ENCODE measurements at regions not wholly inside any gene's neighbourhood (a gene's known extent, or its start where the extent isn't known, plus 50 kb on each side); places are given as distances from the start of the nearest gene placed in this dataset.
"Not testable (repeated sequence)": the region's sequence is repeated elsewhere in the genome, so short reads cannot be mapped to it uniquely, and the experiment has no call there.

DNA sequence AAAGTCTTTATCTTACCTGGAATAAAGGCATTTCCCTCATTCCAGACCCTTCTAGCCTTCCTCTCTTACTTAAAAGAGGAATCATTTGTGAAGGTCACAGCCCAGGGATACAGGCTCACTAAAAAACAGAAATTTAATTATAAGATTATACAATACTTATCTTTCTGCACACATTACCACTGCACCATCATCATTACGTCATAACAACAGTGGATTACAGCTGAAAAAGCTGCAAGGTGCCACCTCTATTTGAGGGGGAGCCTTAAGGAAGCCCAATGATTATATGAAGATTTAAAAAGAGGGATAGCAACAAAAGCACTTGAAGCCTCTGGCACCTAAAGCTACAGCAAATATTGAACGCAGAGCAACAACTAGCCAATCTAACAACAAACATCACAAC is 452.9 kb upstream of the EYS start:
- no peak for DNase-seq (ENCODE audit: low read depth)

DNA sequence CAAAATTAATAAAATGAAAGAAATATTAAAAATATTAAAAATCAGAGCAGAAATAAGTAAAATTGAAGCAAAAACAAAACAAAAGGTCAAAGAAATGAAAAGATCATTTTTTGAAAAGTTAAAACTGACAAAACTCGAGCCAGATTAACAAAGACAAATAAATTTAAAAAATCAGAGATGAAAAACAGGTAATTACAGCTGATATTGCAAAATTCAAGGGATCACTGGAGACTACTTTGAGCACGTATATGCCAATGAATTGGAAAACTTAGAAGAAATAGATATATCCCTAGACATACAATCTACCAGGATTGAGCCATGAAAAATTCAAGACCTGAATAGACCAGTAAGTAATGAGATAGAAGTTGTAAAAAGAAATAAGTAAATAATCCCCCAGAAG is 446.2 kb upstream of the EYS start:
- no peak for DNase-seq (ENCODE audit: low read depth)

DNA sequence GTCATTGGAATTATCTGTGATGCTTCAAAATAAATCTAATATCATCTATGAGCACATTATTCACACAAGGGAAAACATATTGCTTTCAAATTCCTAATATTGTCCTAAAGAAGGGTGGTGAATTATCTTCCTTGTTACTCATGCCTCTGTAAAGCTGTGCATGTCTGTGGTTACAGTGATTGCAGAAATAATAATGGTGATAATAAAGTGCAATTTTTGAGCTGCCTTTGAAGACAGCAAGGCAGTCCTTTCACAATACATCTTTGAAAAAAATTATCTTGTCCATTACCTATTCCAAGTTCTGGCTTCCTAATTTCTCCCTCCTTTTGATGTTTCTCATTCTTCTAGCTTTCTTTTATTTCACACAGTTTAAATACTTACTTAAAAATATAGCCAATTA is 442.1 kb upstream of the EYS start:
- DNase-seq (ENCODE audit: low read depth) = no peak

DNA sequence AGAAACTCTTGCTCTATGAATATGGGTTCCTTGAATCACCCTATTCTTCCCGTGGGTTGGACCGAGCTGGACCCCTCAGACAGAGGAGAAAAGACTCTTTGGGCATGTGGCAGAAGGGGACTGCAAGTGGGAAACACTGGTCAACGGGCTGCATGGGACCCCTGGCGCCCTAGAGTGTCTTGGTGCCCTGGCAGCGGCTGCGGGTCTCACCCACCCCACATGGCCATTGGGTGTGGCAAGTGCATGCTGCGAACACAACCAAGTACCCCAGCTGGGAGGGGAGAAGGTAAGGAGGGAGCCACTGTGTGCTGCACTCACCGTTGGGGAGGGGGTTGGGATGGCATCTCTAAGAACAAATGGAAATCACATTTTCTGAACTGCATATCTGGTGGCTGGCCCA is 438.8 kb upstream of the EYS start:
- no peak for DNase-seq (ENCODE audit: low read depth)

DNA sequence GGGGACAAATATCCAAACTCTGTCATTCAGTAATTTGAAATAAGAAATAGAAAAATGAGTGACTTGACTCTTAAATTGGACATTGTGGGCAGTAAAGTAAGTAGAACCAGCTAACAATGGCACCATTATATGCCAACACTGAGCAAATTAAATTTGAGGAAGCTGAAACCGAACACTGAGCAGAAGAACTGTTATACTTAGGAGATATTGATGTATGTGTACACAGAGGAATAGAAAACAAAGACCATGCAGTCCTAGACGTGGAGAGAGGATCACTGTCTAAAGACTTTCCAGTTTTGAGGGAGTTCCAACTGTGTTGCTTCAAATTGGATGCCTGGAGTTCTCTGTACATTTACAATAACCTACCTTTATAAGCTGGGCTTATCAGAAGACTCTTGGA is 427.0 kb upstream of the EYS start:
- no peak for DNase-seq (ENCODE audit: low read depth)

DNA sequence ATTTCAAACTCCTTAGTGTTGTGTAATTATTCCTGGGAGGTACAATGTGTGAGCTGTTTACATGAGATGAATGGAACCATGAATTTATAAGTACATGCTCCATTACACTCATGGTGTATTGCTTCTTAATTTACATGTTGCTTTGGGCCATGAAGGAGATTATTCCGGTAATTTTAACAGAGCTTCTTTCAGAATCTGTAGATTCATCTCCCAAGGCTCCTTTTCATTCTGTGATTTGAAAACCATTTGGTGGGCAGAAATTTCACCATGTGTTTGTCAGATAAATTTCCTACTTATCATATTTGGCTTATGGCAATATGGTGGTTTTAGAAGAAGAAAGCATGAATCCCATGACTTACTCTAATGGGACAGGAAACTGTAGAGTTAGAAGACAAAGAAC is 421.6 kb upstream of the EYS start:
- no peak for DNase-seq (ENCODE audit: low read depth)

DNA sequence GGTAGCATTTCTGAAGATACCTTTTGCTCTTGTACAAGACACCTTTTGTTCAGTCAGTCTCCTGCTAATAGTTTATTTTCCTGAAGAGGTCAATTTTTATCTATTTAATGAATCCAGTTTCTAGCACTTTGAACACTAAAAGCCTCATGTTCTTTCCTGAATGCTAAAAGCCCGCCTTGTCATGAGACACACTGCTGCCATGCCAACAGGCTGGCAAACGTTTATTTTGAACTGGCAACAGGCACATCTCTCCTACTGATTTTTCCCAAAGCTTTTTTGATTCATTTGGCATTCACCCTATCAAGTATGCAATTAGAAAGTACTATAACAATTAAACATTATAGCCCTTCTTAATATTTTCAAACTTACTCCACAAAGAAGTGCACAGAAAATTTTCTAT is 421.2 kb upstream of the EYS start:
- no peak for DNase-seq (ENCODE audit: low read depth)

DNA sequence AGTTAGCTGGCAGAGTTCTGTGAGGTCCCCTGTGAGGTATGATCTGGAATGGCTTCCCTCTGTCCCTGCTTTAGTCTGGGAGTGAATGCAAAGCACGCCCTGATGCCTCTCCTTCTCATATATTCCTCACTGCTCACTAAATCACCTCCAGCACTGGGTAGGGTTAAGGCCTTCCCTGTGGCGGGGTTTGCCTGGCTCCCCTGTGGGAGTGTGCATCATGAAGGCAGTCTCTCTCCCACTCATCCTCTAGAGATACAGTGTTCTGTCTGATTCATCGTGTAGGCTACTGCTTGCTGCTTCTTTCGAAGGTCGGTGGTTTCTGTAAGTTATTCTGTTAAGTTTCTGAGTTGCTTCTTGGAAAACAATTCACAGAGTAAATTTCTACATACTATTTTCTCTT is 420.0 kb upstream of the EYS start:
- DNase-seq (ENCODE audit: low read depth) = no peak

DNA sequence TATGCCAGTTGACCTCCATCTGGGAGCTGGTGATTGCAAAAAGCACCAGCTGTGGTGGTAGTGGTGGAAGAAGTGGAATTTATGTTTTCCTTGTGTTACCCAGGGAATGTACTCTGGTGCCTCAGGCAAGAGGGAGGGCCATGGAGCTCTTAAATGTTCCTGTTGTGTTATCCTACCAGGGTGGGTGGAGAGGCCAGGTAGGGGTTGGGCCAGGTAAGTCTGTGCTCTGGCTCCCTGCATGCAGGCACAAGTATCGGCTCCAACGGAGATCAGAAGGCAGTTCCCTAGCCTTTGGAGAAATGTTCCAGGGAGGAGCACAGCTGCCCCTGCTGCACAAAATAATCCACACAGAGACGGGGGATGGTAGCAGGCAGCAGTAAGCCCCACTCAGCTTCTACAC is 419.3 kb upstream of the EYS start:
- no peak for DNase-seq (ENCODE audit: low read depth)

DNA sequence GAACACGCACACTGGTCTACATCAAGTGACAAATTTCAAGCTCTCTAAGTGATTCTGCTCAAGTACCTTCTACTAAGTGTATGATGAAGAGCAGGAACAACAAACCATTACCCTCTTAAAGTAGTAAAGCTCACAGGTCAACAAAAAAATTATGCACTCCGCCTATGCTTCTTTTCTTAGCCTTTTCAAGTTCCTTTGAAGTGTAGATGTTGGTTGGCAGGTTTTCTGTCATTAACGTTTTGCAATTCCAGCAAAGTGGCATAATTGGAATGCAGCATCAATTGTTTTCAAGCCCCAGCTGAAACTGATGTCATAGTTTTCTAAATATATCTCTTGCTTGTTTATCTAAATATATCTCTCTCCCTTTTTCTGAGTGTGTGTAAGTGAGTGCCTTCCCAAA is 396.9 kb upstream of the EYS start:
- DNase-seq (ENCODE audit: low read depth) = no peak

DNA sequence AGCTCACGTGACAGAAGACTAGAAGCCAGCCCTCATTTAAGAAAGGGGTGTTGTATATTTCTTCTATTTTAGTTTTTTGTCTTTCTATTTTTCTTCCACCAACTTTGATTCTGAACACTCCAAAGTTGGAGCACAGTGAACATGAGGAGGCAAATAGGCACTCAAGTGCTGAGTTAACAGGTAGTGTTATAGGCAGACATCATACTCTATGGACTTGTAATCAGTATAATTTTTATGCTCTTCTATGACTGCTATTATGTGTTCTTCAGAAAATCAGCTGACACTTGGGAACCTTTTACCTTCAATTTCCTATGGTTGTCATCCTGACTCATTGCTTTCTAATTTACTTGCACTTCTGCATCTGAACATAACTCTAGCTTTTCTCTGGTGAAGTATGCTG is 396.3 kb upstream of the EYS start:
- DNase-seq (ENCODE audit: low read depth) = no peak

DNA sequence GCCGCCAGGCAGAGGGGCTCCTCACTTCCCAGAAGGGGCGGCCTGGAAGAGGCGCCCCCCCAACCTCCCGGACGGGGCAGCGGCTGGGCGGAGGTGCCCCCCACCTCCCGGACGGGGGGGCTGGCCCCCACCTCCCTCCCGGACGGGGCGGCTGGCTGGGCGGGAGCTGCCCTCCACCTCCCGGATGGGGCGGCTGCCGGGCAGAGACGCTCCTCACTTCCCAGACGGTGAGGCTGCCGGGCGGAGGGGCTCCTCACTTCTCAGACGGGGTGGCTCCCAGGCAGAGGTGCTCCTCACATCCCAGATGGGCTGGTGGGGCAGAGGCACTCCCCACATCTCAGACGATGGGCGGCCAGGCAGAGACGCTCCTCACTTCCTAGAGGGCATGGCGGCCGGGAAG is 389.7 kb upstream of the EYS start:
- no peak for DNase-seq (ENCODE audit: low read depth)

DNA sequence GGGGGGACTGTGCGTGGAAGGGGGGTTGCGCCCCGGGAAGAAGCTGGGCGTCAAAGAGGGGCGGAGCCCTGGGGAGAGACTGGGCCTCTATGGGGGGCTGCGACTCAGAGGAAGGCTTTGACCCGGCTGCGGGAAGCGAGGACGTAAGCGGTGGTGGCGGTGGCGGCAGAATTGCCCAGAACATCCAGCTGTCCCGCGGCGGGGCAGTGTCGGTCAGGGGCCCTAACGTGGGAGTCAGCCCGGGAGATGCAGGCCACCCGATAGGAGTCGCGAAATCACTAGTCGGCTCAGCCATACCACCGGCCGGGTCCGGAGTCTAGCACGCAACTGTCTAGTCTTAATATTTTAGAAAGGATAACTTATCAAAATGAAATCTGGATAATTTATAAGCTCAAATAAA is 387.6 kb upstream of the EYS start:
- no peak for DNase-seq (ENCODE audit: low read depth)

DNA sequence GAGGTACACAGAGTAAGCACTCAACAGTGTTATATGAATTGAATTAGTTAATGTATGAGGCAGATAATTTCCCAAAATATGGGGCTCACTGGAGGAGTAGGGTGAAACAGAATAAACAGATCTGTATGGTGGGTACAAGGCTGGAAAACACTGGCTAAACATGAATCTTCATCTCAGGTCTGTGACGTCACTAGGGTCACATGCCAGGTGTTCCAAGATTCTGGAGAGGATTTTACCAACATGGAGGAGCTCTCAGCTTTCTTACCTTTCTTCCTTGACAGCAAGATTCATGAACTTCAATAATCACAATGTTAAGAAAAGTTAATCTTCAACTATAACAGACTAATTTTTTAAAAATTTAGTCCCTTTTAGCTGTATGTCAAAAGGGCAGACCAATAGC is 385.3 kb upstream of the EYS start:
- not testable (repeated sequence) for DNase-seq (ENCODE audit: low read depth)

DNA sequence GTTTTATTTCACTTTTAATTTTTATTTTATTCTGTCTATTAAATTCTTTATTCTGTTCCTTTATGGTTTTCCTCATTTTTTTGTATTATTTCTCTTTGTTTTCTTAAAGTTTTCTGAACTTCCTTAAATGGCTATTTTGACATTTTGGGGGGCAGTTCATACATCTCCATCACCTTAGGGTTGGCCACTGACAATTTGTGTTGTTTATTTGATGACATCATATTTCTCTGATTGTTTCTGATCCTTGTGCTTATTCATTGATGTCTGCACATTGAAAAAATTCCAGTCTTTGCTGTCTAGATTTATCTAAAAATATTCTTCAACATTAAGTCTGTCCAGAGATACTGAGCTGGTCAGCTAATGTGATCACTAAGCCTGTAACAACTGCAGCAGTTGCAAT is 379.5 kb upstream of the EYS start:
- DNase-seq (ENCODE audit: low read depth) = no peak

DNA sequence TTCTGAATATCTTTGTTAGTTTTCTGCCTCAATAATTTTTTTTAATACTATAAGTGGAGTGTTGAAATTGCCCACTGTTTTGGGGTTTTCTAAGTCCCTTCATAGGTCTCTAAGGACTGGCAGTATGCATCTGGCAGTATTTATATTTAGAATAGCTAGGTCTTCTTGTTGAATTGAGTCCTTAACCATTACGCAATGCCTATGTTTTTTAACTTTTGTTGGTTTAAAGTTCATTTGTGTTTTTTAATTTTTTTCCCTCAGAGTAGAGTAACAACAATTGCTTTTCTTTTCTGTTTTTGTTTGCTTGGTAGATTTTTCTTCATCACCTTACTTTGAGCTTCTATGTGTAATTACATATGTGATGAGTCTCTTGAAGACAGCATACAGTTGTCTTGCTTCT is 375.9 kb upstream of the EYS start:
- DNase-seq (ENCODE audit: low read depth) = no peak

DNA sequence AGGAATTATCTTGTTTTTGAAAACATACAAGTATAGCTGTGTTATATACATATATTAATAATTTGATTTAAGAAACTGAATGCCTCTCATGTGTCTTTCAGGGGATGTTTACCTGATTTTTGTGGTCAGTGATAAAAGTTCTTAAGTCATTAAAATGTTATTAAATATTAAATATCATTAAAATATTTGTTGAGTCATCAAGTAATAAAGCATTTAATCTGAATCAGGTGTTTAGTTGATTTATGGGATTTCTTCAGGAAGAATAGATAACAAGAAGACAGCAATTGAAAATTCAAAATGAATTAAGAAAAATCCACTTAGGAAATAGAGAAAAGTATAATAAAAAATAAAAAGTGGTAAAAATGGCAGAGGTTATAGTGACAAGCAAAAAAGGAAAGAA is 361.9 kb upstream of the EYS start:
- no peak for DNase-seq (ENCODE audit: low read depth)

DNA sequence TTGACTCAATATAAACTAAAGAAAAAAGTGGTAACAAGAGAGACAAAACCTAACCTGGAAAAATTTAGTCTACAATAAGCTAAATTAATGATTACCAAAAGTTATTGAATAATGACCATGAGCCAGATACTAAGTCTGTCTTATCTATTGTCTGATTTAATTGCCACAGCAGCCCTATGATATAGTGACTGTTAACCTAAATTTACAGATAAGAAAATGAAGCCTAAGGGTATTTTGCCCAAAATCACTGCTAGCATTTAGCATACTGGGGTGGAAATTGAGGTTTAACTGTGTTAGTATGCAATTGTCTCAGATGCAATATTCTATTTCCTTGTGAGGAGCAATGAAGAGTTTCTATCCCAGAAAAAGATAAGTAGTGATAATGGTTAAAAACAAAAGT is 361.0 kb upstream of the EYS start:
- DNase-seq (ENCODE audit: low read depth) = no peak

DNA sequence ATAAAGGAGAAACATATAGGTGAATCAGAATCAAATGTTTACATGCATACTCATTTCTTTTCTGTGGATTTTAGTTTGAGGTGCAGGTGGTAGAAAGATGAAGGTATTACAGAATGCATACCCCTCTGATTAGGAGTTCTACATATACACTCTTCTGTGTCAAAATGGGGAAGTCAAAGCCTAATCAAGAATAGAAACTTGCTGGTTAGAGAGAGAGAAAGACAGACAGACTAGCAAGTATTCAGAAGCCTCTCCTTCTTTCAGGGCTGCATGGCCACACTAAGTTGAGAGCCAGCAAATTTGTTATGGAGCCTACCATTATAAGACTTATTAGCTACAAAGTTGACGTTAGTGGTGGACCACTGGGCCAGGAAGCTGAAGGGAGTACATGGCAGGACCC is 358.3 kb upstream of the EYS start:
- no peak for DNase-seq (ENCODE audit: low read depth)

DNA sequence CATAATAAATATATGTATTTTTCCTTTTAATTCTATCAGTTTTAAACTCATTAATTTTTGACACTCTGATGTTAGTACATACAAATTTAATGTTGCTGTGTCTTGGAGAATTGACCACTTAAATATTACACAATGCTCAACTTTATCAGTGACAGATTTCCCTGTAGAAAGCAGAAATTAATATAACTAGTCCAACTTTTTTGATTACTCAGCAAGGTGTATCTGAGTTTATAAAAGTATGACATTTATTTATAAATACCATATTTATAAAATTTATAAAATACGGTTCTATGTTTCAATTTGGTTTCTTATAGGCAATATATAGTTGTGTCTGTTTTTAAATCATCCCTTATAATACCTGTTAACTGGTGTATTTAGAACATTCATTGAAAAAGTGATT is 350.0 kb upstream of the EYS start:
- no peak for DNase-seq (ENCODE audit: low read depth)

DNA sequence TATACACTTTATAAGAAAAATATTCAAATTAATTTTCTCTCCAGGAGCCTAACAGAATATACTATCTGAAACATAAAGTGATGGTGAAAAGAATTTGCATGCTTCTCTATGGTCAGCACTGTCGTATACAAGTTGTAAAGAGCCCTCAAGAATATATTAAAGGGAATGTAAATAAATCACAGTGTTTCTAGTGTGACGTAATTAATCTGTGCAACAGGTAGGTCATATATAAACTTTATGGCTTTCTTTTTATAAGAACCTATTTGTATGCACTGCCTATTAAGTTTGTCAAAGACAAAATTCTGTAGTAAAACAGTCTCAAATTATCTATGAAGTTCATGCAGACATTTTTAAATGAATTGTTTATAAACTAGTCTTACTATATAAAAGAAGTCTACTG is 347.9 kb upstream of the EYS start:
- DNase-seq (ENCODE audit: low read depth) = no peak

DNA sequence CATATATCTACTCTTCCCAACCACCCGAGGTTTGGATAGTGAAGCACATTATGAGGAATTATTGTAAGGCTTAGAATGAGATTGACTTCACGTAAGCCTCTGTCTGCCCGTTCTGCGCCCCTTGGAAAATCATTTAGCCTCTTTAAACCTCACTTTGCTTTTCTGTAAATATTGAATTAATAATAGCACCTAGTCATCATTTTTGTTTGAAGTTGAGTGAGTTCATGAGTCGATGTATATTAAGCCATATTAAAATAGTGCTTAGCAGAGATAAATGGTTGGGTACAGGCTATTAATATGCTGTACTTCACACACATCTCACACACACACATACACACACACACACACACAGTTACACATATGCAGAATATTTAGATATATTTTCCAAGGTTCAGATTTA is 344.8 kb upstream of the EYS start:
- no peak for DNase-seq (ENCODE audit: low read depth)

DNA sequence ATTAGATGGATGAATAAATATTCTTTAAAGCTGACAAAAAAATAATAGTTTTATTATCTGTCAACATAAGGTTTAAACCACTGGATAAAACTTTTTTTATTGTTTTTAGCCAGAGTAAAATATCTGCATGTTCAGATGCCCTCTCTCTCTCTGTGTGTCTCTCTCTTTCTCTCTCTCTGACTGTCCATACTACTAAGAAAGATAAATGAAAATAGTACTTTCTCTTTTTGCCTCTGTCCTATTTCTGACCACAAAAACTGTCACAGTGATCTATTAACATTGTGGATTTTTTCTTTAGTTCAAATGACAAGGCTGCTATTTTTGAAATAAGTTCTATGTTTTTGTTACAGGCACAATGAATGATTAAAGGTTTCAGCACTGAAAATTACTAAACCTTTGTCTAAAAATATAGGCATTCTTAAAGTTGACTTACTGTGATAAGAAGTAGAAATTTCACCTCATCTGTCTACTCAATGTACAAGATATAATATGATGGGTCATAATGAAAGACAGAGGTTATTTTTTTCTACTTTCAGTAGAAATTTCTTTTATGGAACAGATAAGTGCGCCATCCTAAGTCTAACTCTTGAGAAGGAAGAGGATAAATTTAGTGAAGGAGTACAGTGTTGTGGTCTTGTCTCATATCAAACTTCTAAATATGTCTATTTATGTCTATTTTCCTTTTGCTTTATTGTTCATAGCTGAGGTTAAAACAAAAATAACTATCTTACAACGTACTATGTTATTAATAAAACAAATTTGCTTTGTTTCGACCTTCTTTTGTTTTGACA is 341.9 kb upstream of the EYS start:
- no peak for DNase-seq (ENCODE audit: low read depth)

DNA sequence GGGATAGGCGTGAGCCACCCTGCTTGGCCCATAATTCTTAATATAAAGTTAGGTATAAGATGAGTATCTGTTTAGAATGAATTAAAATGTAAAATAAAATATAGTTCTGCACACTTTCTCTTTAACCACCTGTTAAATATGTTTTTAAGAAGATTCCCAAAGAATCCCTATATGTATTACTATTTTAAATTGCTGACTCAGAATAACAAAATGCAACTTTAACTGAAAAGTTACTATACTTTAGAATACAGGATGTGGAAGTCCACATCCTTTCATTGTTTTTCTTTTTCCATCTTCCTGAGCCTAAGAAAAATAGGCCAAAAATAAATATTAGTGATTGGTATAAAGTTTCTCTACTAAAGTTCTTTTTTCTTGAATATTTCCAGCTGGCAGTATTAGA is 325.6 kb upstream of the EYS start:
- DNase-seq (ENCODE audit: low read depth) = no peak

DNA sequence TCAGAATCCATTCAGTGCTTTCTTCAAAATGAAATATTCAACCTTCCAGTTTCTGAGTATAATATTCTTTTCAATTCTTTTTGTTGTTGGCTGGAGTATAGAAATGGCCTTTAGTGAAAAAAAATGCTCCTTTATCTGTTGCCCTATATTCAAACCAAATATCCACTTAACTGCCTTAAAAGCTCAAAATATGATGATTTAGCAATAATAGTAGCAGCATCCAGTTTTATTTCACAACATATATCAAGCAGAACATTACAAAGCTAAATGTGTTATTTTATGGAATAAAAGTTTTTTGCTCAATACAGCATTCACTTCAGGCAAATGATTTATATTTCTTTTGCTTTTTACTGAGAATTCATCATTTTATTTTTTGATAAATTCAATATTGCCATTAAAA is 322.4 kb upstream of the EYS start:
- no peak for DNase-seq (ENCODE audit: low read depth)

Measured in forelimb muscle (tissue), 1 donor.